Posterior cingulate gyrus (tissue), 11 donors: ENCODE measurements at regions not wholly inside any gene's neighbourhood (a gene's known extent, or its start where the extent isn't known, plus 50 kb on each side); places are given as distances from the start of the nearest gene placed in this dataset.

Source experiments
- DNase-seq, 10 donors: peaks; one replicate each; pipeline versions ENCODE4 v3.0.0 to v3.0.0-alpha.2; 2020 to 2021; ENCODE audit warnings: mixed read lengths in 3 of 10
- intact Hi-C: fragments of 100-400 bp; cut with DNase I; formaldehyde crosslinking; loops from one replicate; pipeline ENCODE4 v1.15.1; 2023

GRCh38 chr18:26794230-26795101, 71.0 kb downstream of the AQP4 start:
- intact Hi-C loops, result no loop called here

GRCh38 chr18:26792661-26793060, 72.8 kb downstream of the AQP4 start:
- intact Hi-C loops, result no loop called here
- DNase-seq, result no peak

More at GRCh38 chr18:26794230-26795101, 71.0 kb downstream of the AQP4 start:
- DNase-seq, result no peak

GRCh38 chr18:26791676-26792075, 73.8 kb downstream of the AQP4 start:
- no peak for DNase-seq
- intact Hi-C loops, result no loop called here

- intact Hi-C loops, result no loop called here
- no peak for DNase-seq
Measured at GRCh38 chr18:26784599-26784998, 80.9 kb downstream of the AQP4 start.

GRCh38 chr18:26783170-26783569, 82.3 kb downstream of the AQP4 start:
- intact Hi-C loops, result no loop called here
- no peak for DNase-seq

- intact Hi-C loops, result no loop called here
- no peak for DNase-seq
Measured at GRCh38 chr18:26780520-26781325, 84.8 kb downstream of the AQP4 start.

- intact Hi-C loops, result no loop called here
- no peak for DNase-seq
Measured at GRCh38 chr18:26778054-26778393, 87.5 kb downstream of the AQP4 start.

- DNase-seq, result no peak
- intact Hi-C loops, result no loop called here
Measured at GRCh38 chr18:26777351-26778053, 88.0 kb downstream of the AQP4 start.

GRCh38 chr18:26772691-26773090, 92.8 kb downstream of the AQP4 start:
- intact Hi-C loops, result no loop called here
- DNase-seq, result no peak

- DNase-seq, result no peak
- intact Hi-C loops, result no loop called here
Measured at GRCh38 chr18:26771524-26771923, 94.0 kb downstream of the AQP4 start.

- no peak for DNase-seq
- intact Hi-C loops, result no loop called here
Measured at GRCh38 chr18:26768385-26768784, 97.1 kb downstream of the AQP4 start.

- DNase-seq, result no peak
- intact Hi-C loops, result no loop called here
Measured at GRCh38 chr18:26765498-26765897, 100.0 kb downstream of the AQP4 start.

GRCh38 chr18:26764586-26764985, 100.9 kb downstream of the AQP4 start:
- DNase-seq, result no peak
- intact Hi-C loops, result no loop called here

- no peak for DNase-seq
- intact Hi-C loops, result no loop called here
Measured at GRCh38 chr18:26764177-26764576, 101.3 kb downstream of the AQP4 start.

- intact Hi-C loops, result no loop called here
Measured at GRCh38 chr18:26763446-26764110, 101.9 kb downstream of the AQP4 start.

GRCh38 chr18:26757263-26758019, 108.1 kb downstream of the AQP4 start:
- intact Hi-C loops, result no loop called here

More at GRCh38 chr18:26763446-26764110, 101.9 kb downstream of the AQP4 start:
- no peak for DNase-seq

GRCh38 chr18:26756556-26756955, 109.0 kb downstream of the AQP4 start:
- DNase-seq, result no peak
- intact Hi-C loops, result no loop called here

More at GRCh38 chr18:26757263-26758019, 108.1 kb downstream of the AQP4 start:
- DNase-seq, result no peak

- DNase-seq, result no peak
- intact Hi-C loops, result no loop called here
Measured at GRCh38 chr18:26746826-26747475, 118.6 kb downstream of the AQP4 start.

GRCh38 chr18:26746398-26746797, 119.1 kb downstream of the AQP4 start:
- intact Hi-C loops, result no loop called here

More at GRCh38 chr18:26746398-26746797, 119.1 kb downstream of the AQP4 start:
- no peak for DNase-seq
